SK-N-SH (cell line): ENCODE measurements at regions not wholly inside any gene's neighbourhood (a gene's known extent, or its start where the extent isn't known, plus 50 kb on each side); places are given as distances from the start of the nearest gene placed in this dataset.
A peak's percentile ranks its signal among the peaks of the same experiment; 100 is the strongest.

Experiments
- CTCF ChIA-PET: fragments of 300-600, 350-600 bp; formaldehyde crosslinking; extraction: SDS; loops from one replicate; lab custom pipeline; 2021; lab: Yijun Ruan, JAX
- POLR2A ChIA-PET: fragments of 350-600 bp; sonication (Branson Sonifier 250); formaldehyde crosslinking; extraction: SDS; loops from one replicate; lab custom pipeline; 2020; ENCODE audit warnings: antibody characterized with exemption, inconsistent platforms; lab: Yijun Ruan, JAX
- DNase-seq: peaks from one replicate; pipeline ENCODE4 v3.0.0; 2012
- H2AFZ ChIP-seq: fragments of 200-600 bp; sonication (generic); 2 replicates; pipeline ENCODE4 v1.8.1; 2016; ENCODE audit warnings: antibody characterized with exemption, mild to moderate bottlenecking, low read depth
- H3F3A ChIP-seq: fragments of 200-600 bp; sonication (generic); replicated peaks from 2 replicates; pipeline ENCODE3; 2016; ENCODE audit warnings: antibody characterized with exemption, mild to moderate bottlenecking; ENCODE audit not compliant: insufficient read depth
- H3K27ac ChIP-seq, 2 experiments: fragments of 200-500 bp in 1 of 2; fragments of 200-600 bp in 1 of 2; sonication (Bioruptor generic) in 1 of 2; sonication (generic), shearing (Covaris generic) in 1 of 2; 2 replicates each; pipeline versions ENCODE4 v1.5.1 to v1.6.1; 2014 to 2016; ENCODE audit warnings: low read depth in 2 of 2, inconsistent platforms in 1 of 2, low read length in 1 of 2, mild to moderate bottlenecking in 1 of 2, mixed read lengths in 1 of 2
- H3K27me3 ChIP-seq: fragments of 200-600 bp; sonication (generic), shearing (Covaris generic); 2 replicates; pipeline ENCODE4 v1.6.1; 2016; ENCODE audit warnings: mixed run types; ENCODE audit not compliant: insufficient read depth
- H3K36me3 ChIP-seq, 2 experiments: fragments of 200-500 bp in 1 of 2; fragments of 200-600 bp in 1 of 2; sonication (Bioruptor generic) in 1 of 2; sonication (generic) in 1 of 2; replicated peaks in 1 of 2; 2 replicates each; pipeline versions ENCODE3 to v1.5.1; 2014 to 2016; ENCODE audit warnings: low read length in 1 of 2, mild to moderate bottlenecking in 1 of 2; ENCODE audit not compliant: insufficient read depth in 2 of 2, control insufficient read depth in 1 of 2
- H3K4me1 ChIP-seq, 2 experiments: fragments of 200-500 bp in 1 of 2; fragments of 200-600 bp in 1 of 2; sonication (Bioruptor generic) in 1 of 2; sonication (generic), shearing (Covaris generic) in 1 of 2; 2 replicates each; pipeline versions ENCODE4 v1.5.1 to v1.6.1; 2014 to 2016; ENCODE audit warnings: low read depth in 1 of 2, low read length in 1 of 2, mixed run types in 1 of 2; ENCODE audit not compliant: insufficient read depth in 2 of 2, control insufficient read depth in 1 of 2
- H3K4me2 ChIP-seq: fragments of 200-600 bp; sonication (generic), shearing (Covaris generic); 2 replicates; pipeline ENCODE4 v1.6.1; 2017; ENCODE audit warnings: mixed run types
- H3K4me3 ChIP-seq, 2 experiments: fragments of 200-500 bp in 1 of 2; fragments of 200-600 bp in 1 of 2; sonication (Bioruptor generic) in 1 of 2; sonication (generic), shearing (Covaris generic) in 1 of 2; 2 replicates each; pipeline versions ENCODE4 v1.5.1 to v1.8.1; 2014 to 2016; ENCODE audit warnings: low read depth in 2 of 2, inconsistent platforms in 1 of 2, low read length in 1 of 2, mild to moderate bottlenecking in 1 of 2, mixed read lengths in 1 of 2, moderate library complexity in 1 of 2
- H3K79me2 ChIP-seq: fragments of 200-600 bp; sonication (generic); 2 replicates; pipeline ENCODE4 v1.8.1; 2017; ENCODE audit warnings: mild to moderate bottlenecking; ENCODE audit not compliant: insufficient read depth
- H3K9ac ChIP-seq: fragments of 200-600 bp; sonication (generic); 2 replicates; pipeline ENCODE4 v1.6.1; 2017; ENCODE audit warnings: mixed run types
- H3K9me2 ChIP-seq: fragments of 200-600 bp; sonication (generic); 2 replicates; pipeline ENCODE4 v1.6.1; 2017; ENCODE audit warnings: mixed run types
- H3K9me3 ChIP-seq: fragments of 200-600 bp; sonication (generic); 2 replicates; pipeline ENCODE4 v1.6.1; 2017; ENCODE audit warnings: mixed run types, mild to moderate bottlenecking, moderate library complexity
- H4K20me1 ChIP-seq: fragments of 200-600 bp; sonication (generic); 2 replicates; pipeline ENCODE4 v1.6.1; 2017; ENCODE audit warnings: mild to moderate bottlenecking, mixed run types; ENCODE audit not compliant: insufficient read depth
- CHD2 ChIP-seq: fragments of 150-350 bp; IDR thresholded peaks from 2 replicates; pipeline ENCODE4 v1.6.1; 2018; ENCODE audit warnings: low read length; ENCODE audit not compliant: partially characterized antibody
- CTCF ChIP-seq: fragments of 200-600 bp; sonication (generic); IDR thresholded peaks from 2 replicates; pipeline ENCODE4 v1.6.1; 2017; ENCODE audit warnings: antibody characterized with exemption, mild to moderate bottlenecking, moderate library complexity
- ELF1 ChIP-seq: IDR thresholded peaks from 2 replicates; pipeline ENCODE4 v1.4.0; 2012
- FOSL2 ChIP-seq: IDR thresholded peaks from 2 replicates; pipeline ENCODE4 v1.4.0; 2012; ENCODE audit warnings: low read depth, mild to moderate bottlenecking, moderate library complexity, borderline replicate concordance
- FOXM1 ChIP-seq: IDR thresholded peaks from 2 replicates; pipeline ENCODE4 v1.4.0; 2012; ENCODE audit warnings: low read depth, mild to moderate bottlenecking
- GATA2 ChIP-seq: sonication (generic); formaldehyde crosslinking; IDR thresholded peaks from 2 replicates; pipeline ENCODE4 v1.5.0; 2020; ENCODE audit warnings: mild to moderate bottlenecking, missing genetic modification reagents
- IRF3 ChIP-seq: fragments of 150-350 bp; IDR thresholded peaks from 2 replicates; pipeline ENCODE4 v1.6.1; 2016; ENCODE audit warnings: mild to moderate bottlenecking, low read depth, low read length
- JUND ChIP-seq: IDR thresholded peaks from 2 replicates; pipeline ENCODE4 v1.4.0; 2012
- MXI1 ChIP-seq: IDR thresholded peaks from 2 replicates; pipeline ENCODE4 v1.6.1; 2012; ENCODE audit warnings: mild to moderate bottlenecking, low read depth, low read length, improper control_type of control experiment
- NRF1 ChIP-seq: IDR thresholded peaks from 2 replicates; pipeline ENCODE4 v1.6.1; 2012; ENCODE audit warnings: low read depth, mild to moderate bottlenecking, low read length
- POLR2AphosphoS5 ChIP-seq: IDR thresholded peaks from 2 replicates; pipeline ENCODE4 v1.6.1; 2012; ENCODE audit warnings: low read depth, low read length
- RAD21 ChIP-seq: IDR thresholded peaks from 2 replicates; pipeline ENCODE4 v1.6.1; 2012; ENCODE audit warnings: mild to moderate bottlenecking, low read length
- RCOR1 ChIP-seq: fragments of 150-350 bp; IDR thresholded peaks from 2 replicates; pipeline ENCODE4 v1.6.1; 2017; ENCODE audit warnings: antibody characterized with exemption, low read length
- REST ChIP-seq: IDR thresholded peaks from 2 replicates; pipeline ENCODE4 v1.6.1; 2012; ENCODE audit warnings: mild to moderate bottlenecking, low read depth, low read length, moderate library complexity
- RFX5 ChIP-seq: IDR thresholded peaks from 2 replicates; pipeline ENCODE4 v1.6.1; 2012; ENCODE audit warnings: mild to moderate bottlenecking, improper control_type of control experiment, low read length
- RXRA ChIP-seq: IDR thresholded peaks from 2 replicates; pipeline ENCODE4 v1.4.0; 2012; ENCODE audit warnings: low read depth, mild to moderate bottlenecking, borderline replicate concordance
- SMC3 ChIP-seq: IDR thresholded peaks from 2 replicates; pipeline ENCODE4 v1.6.1; 2012; ENCODE audit warnings: low read depth, low read length, improper control_type of control experiment
- TAF1 ChIP-seq: IDR thresholded peaks from 2 replicates; pipeline ENCODE4 v1.6.1; 2012; ENCODE audit warnings: low read depth, mild to moderate bottlenecking, low read length, moderate library complexity, borderline replicate concordance
- TCF12 ChIP-seq: IDR thresholded peaks from 2 replicates; pipeline ENCODE4 v1.4.0; 2012
- TEAD4 ChIP-seq: IDR thresholded peaks from 2 replicates; pipeline ENCODE4 v1.4.0; 2012; ENCODE audit warnings: mild to moderate bottlenecking, borderline replicate concordance; ENCODE audit not compliant: insufficient read depth
- USF1 ChIP-seq: IDR thresholded peaks from 2 replicates; pipeline ENCODE4 v1.4.0; 2012; ENCODE audit warnings: low read depth, borderline replicate concordance
- USF2 ChIP-seq: fragments of 150-350 bp; IDR thresholded peaks from 2 replicates; pipeline ENCODE4 v1.6.1; 2017; ENCODE audit warnings: antibody characterized with exemption, low read length, low read depth, borderline replicate concordance
- ZBTB33 ChIP-seq: IDR thresholded peaks from 2 replicates; pipeline ENCODE4 v1.4.0; 2012; ENCODE audit warnings: low read depth, borderline replicate concordance
- WGBS: methylation state at CpG from one replicate; pipeline ENCODE4 v1.1.6; 2017; ENCODE audit warnings: low lambda C conversion rate; 5-methylcytosine and 5-hydroxymethylcytosine counted together

GRCh38 chr13:73754727-73755292 lies 379.4 kb downstream of the KLF12 start:
- CTCF ChIA-PET = interaction anchor here (0.6 to 4.3 kb wide), 12 partner anchors 10 to 1477 kb away, joined by 3 to 26 read pairs (median 3); no protein-coding TSS in a partner anchor
- H3K27me3 ChIP-seq = no peaks in the 10 kb centered on the region
- no peaks in the 10 kb centered on the region for H3K36me3 ChIP-seq
- H3K9me3 ChIP-seq = no peaks in the 10 kb centered on the region
- no peaks in the 10 kb centered on the region for H3K9me2 ChIP-seq
- DNase-seq = peak; percentile 30
- H3K79me2 ChIP-seq = no peaks in the 10 kb centered on the region
- POLR2A ChIA-PET = no interaction called here
- no peak overlapping the region for H2AFZ ChIP-seq
- H3K9ac ChIP-seq = no peak overlapping the region
- WGBS = 59% methylated on average over 3 of the region's 3 CpGs
- H3K27ac ChIP-seq = peak overlapping the region in 1 of 2 experiments; percentile 14; a peak in 1 of 4 replicates
- H3K4me2 ChIP-seq = no peak overlapping the region
- peaks cover 3% of the 10 kb centered on the region for H3F3A ChIP-seq
- no peak overlapping the region; a peak in 1 of 4 replicates for H3K4me3 ChIP-seq
- H3K4me1 ChIP-seq = peaks cover 4 to 20% of the 10 kb centered on the region in 2 experiments; a peak in 3 of 4 replicates
- no peaks in the 10 kb centered on the region for H4K20me1 ChIP-seq
- TF ChIP-seq CHD2 (no peak), REST (no peak), RFX5 (no peak), RAD21 (peak; percentile 91), MXI1 (no peak), TEAD4 (no peak), ZBTB33 (no peak), NRF1 (no peak), CTCF (peak; percentile 75), TAF1 (no peak), RXRA (no peak), ELF1 (no peak), RCOR1 (no peak), JUND (no peak), FOSL2 (no peak), SMC3 (peak; percentile 72), IRF3 (no peak), GATA2 (CRISPR knock-in tag) (no peak), USF1 (no peak), POLR2AphosphoS5 (no peak), USF2 (no peak), FOXM1 (no peak), TCF12 (no peak)
